Lower leg skin (tissue), 3 donors: ENCODE measurements at regions not wholly inside any gene's neighbourhood (a gene's known extent, or its start where the extent isn't known, plus 50 kb on each side); places are given as distances from the start of the nearest gene placed in this dataset.

Experiments
- POLR2A ChIP-seq, 2 donors: fragments of 450-650 bp; IDR thresholded peaks; one replicate each; pipeline ENCODE4 v1.6.1; 2016 to 2017; ENCODE audit warnings: antibody characterized with exemption in 2 of 2, mild to moderate bottlenecking in 1 of 2, moderate library complexity in 1 of 2
- TF ChIP-seq, protein P1 (sequence below), 3 donors: fragments of 450-650 bp; IDR thresholded peaks; one replicate each; pipeline ENCODE4 v1.5.1; 2016; ENCODE audit warnings: antibody characterized with exemption in 3 of 3, mild to moderate bottlenecking in 3 of 3, moderate library complexity in 2 of 3

DNA sequence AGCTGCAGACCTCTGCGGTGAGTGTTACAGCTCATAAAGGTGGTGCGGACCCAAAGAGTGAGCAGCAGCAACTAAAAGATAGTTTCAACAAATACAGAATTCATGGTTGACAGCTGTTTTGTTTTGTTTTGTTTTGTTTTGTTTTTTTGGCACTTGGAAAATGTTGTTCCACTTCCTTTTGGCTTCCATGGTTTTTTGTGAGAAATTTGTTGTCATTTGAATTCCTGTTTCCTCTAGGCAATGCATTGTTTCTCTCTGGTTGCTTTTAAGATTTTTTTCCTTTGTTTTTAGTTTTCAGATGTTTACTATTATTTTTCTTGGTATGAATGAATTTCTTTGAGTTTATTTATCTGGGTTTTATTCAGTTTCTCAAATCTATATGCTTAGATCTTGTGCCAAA is 229.4 kb downstream of the MID1IP1 start:
- TF ChIP-seq, protein P1, sequence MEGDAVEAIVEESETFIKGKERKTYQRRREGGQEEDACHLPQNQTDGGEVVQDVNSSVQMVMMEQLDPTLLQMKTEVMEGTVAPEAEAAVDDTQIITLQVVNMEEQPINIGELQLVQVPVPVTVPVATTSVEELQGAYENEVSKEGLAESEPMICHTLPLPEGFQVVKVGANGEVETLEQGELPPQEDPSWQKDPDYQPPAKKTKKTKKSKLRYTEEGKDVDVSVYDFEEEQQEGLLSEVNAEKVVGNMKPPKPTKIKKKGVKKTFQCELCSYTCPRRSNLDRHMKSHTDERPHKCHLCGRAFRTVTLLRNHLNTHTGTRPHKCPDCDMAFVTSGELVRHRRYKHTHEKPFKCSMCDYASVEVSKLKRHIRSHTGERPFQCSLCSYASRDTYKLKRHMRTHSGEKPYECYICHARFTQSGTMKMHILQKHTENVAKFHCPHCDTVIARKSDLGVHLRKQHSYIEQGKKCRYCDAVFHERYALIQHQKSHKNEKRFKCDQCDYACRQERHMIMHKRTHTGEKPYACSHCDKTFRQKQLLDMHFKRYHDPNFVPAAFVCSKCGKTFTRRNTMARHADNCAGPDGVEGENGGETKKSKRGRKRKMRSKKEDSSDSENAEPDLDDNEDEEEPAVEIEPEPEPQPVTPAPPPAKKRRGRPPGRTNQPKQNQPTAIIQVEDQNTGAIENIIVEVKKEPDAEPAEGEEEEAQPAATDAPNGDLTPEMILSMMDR (IDR thresholded peaks at IDR 0.05), result no peak
- TF ChIP-seq POLR2A (IDR thresholded peaks at IDR 0.05), result no peak
